Adrenal gland (tissue), 9 donors: ENCODE measurements at regions not wholly inside any gene's neighbourhood (a gene's known extent, or its start where the extent isn't known, plus 50 kb on each side); places are given as distances from the start of the nearest gene placed in this dataset.

Experiments used
- DNase-seq, 7 donors: peaks; one replicate each; pipeline ENCODE4 v3.0.0-alpha.2; 2019 to 2020
- H3K27ac ChIP-seq, 5 donors: fragments of 200-600 bp; sonication (generic) in 4 of 5; 1 replicate in 3 of 5; 2 replicates in 2 of 5; pipeline versions ENCODE4 v1.5.1 to v1.8.0; 2016 to 2020; ENCODE audit warnings: mild to moderate bottlenecking in 1 of 5
- H3K27me3 ChIP-seq: fragments of 200-600 bp; 2 replicates; pipeline ENCODE4 v1.8.0; 2021
- H3K36me3 ChIP-seq, 2 donors: fragments of 200-600 bp; replicated peaks in 1 of 2; 1 replicate in 1 of 2; 2 replicates in 1 of 2; pipeline versions ENCODE4 v1.5.1 to v1.8.0; 2018 to 2022
- H3K4me1 ChIP-seq, 2 donors: fragments of 200-600 bp; replicated peaks in 1 of 2; 1 replicate in 1 of 2; 2 replicates in 1 of 2; pipeline versions ENCODE4 v1.5.1 to v1.8.0; 2018 to 2021
- H3K4me3 ChIP-seq, 4 donors: fragments of 200-600 bp; sonication (generic) in 3 of 4; one replicate each; pipeline ENCODE4 v1.5.1; 2016 to 2018
- H3K9me3 ChIP-seq, 3 donors: fragments of 200-600 bp; sonication (generic) in 1 of 3; replicated peaks in 1 of 3; 1 replicate in 2 of 3; 2 replicates in 1 of 3; pipeline versions ENCODE4 v1.5.1 to v1.8.0; 2016 to 2021
- POLR2A ChIP-seq, 2 donors: fragments of 450-650 bp; IDR thresholded peaks; one replicate each; pipeline ENCODE4 v1.6.1; 2017; ENCODE audit warnings: antibody characterized with exemption in 2 of 2, mild to moderate bottlenecking in 2 of 2, moderate library complexity in 1 of 2
- WGBS, 4 donors: extraction: QIAGEN DNeasy Blood & Tissue Kit in 2 of 4; methylation state at CpG; one replicate each; pipeline versions ENCODE4 v1.1.5 to v1.1.7; 2013 to 2017; 5-methylcytosine and 5-hydroxymethylcytosine counted together
- intact Hi-C, 2 donors: fragments of 100-400 bp; cut with DNase I; formaldehyde crosslinking; loops; one replicate each; pipeline versions ENCODE4 v1.14.1 to v1.15.0; 2022 to 2023
- TF ChIP-seq, protein P1 (sequence below), 6 experiments: fragments of 450-650 bp in 4 of 6; fragments of 200-600 bp in 2 of 6; sonication (generic) in 1 of 6; IDR thresholded peaks; 1 replicate in 5 of 6; 2 replicates in 1 of 6; pipeline versions ENCODE4 v1.5.1 to v1.8.0; 2016 to 2021; ENCODE audit warnings: antibody characterized with exemption in 6 of 6, mild to moderate bottlenecking in 2 of 6, moderate library complexity in 1 of 6
- donor health status: healthy with polysubstance abuse.
- donor health status: Bipolar disorder and iron deficiency.
- donor health status: DM: yes; HTN: yes; CAD: no.
- donor health status: DM: no; HTN: no; CAD: no.
- donor health status: DM: no; HTN: no; CAD: no.

DNA sequence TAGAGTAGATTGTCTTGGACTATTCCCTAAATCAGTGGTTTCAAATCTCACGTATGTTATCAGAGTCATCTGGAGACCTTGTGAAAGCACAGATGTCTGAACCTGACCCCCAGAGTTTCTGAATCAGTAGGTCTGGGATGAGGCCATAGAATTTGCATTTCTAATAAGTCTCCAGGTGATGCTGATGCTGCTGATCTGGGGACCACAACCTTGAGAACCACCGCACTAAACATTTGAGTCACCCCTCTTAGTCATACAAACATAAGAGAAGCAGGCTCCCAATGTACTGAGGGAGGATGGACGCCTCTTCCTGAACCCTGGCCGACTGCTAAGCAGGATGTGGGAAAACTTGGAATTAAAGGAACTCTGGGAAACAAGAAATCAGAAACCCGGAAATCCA is 187.8 kb upstream of the PRDM1 start:
- no peak for DNase-seq
- intact Hi-C loops = no loop called here
- Histone ChIP-seq H3K27ac (no peak overlapping the region), H3K4me1 (peaks cover 0 to 7% of the 10 kb centered on the region in 2 donors), H3K27me3 (no peaks in the 10 kb centered on the region), H3K4me3 (no peak overlapping the region), H3K9me3 (no peaks in the 10 kb centered on the region), H3K36me3 (no peaks in the 10 kb centered on the region)
- TF ChIP-seq, protein P1, sequence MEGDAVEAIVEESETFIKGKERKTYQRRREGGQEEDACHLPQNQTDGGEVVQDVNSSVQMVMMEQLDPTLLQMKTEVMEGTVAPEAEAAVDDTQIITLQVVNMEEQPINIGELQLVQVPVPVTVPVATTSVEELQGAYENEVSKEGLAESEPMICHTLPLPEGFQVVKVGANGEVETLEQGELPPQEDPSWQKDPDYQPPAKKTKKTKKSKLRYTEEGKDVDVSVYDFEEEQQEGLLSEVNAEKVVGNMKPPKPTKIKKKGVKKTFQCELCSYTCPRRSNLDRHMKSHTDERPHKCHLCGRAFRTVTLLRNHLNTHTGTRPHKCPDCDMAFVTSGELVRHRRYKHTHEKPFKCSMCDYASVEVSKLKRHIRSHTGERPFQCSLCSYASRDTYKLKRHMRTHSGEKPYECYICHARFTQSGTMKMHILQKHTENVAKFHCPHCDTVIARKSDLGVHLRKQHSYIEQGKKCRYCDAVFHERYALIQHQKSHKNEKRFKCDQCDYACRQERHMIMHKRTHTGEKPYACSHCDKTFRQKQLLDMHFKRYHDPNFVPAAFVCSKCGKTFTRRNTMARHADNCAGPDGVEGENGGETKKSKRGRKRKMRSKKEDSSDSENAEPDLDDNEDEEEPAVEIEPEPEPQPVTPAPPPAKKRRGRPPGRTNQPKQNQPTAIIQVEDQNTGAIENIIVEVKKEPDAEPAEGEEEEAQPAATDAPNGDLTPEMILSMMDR (IDR thresholded peaks at IDR 0.05) = no peak
- no peak for TF ChIP-seq POLR2A (IDR thresholded peaks at IDR 0.05)
- WGBS, 4 donors = 64 to 76% (median 71%) methylated on average over 5 of the region's 5 CpGs

DNA sequence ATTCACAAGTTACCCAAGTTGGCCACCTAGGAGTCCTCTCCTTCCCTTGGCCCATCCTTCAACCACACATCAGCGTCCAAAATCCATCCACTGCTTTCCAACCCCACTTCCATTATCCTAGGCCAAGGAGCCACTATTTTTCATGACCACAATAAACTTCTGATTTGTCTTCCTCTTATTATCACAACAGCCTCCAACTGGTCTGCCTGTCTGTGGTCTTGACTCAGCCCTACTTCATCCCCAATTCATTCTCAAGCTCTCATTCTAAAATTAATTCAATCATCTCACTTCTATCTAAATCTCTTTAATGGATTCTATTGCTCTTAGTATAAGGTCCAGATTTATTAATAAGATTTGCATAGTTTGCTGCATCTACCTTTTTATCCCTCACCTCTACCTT is 189.0 kb upstream of the PRDM1 start:
- intact Hi-C loops = no loop called here
- no peak for DNase-seq

DNA sequence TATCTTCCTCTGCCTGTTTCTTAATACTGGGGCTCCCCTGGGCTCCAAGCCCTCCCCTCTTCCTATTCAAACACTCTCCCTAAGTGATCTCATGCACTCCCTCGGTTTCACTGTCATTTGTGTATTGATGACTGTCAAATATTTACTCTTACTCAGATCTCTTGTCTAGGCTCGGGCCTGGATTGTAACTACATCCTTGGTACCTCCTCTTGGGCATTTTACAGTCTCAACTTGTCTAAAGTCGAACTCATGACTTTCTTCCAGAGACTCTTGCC is 189.4 kb upstream of the PRDM1 start:
- no peak for DNase-seq
- H3K4me3 ChIP-seq = no peak overlapping the region
- no peak overlapping the region for H3K27ac ChIP-seq
- intact Hi-C loops = no loop called here
- no peaks in the 10 kb centered on the region for H3K4me1 ChIP-seq
- H3K27me3 ChIP-seq = no peaks in the 10 kb centered on the region
- WGBS, 4 donors = 47 to 52% (median 50%) methylated on average over 3 of the region's 3 CpGs
- H3K36me3 ChIP-seq = no peaks in the 10 kb centered on the region
- H3K9me3 ChIP-seq = no peaks in the 10 kb centered on the region
- TF ChIP-seq, protein P1 (IDR thresholded peaks at IDR 0.05) = no peak
- TF ChIP-seq POLR2A (IDR thresholded peaks at IDR 0.05) = no peak

More for the DNA sequence above, 189.0 kb upstream of the PRDM1 start:
- Histone ChIP-seq H3K9me3 (no peaks in the 10 kb centered on the region), H3K4me3 (no peak overlapping the region), H3K36me3 (no peaks in the 10 kb centered on the region), H3K27me3 (no peaks in the 10 kb centered on the region), H3K4me1 (no peaks in the 10 kb centered on the region), H3K27ac (no peak overlapping the region)
- 82 to 97% (median 89%) methylated on average over 1 of the region's 1 CpG for WGBS, 4 donors
- TF ChIP-seq, protein P1 (IDR thresholded peaks at IDR 0.05) = no peak
- TF ChIP-seq POLR2A (IDR thresholded peaks at IDR 0.05) = no peak

DNA sequence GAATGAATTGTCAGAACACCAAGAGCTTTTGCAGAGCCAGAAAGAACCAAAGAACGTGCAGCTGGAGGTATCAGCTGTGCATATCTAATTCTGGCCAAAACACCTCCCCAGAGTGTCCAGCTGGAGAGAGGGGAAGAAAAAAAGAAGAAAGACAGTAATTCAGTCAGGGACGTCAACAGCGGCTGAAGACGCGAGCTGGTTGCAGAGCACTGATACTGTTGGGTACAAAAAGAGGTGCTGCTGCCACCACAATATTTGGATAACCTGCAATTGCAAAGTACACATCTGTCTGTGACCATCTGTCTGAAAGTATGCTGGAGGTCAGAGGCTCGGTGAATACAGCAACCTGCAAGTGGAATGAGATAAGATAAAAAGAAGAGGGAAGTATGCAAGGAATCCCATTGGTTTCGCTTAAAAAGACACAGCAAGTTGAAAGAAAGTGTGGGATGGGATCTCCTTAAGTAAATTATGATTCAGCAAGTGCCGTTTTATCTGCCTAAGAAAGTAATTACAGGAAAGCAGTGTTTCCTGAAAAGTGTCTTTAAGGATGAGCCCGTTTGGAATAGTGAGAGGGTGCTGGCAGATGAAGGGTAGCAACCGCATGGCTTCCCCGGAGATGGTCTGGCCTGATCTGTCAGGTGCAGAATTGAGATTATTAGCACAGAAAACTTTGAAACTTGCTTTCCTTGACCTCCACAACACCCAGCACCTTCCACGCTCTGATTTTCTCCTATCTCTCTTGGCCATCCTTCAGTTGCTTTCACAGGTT is 189.9 kb upstream of the PRDM1 start:
- no peaks in the 10 kb centered on the region for H3K36me3 ChIP-seq
- H3K27ac ChIP-seq = no peak overlapping the region
- intact Hi-C loops = no loop called here
- no peaks in the 10 kb centered on the region for H3K27me3 ChIP-seq
- TF ChIP-seq, protein P1 (IDR thresholded peaks at IDR 0.05) = no peak
- TF ChIP-seq POLR2A (IDR thresholded peaks at IDR 0.05) = no peak
- 50 to 57% (median 55%) methylated on average over 12 of the region's 12 CpGs for WGBS, 4 donors
- H3K9me3 ChIP-seq = no peaks in the 10 kb centered on the region
- no peaks in the 10 kb centered on the region for H3K4me1 ChIP-seq
- no peak overlapping the region for H3K4me3 ChIP-seq
- no peak for DNase-seq
